DOHH2 (cell line): ENCODE measurements at regions not wholly inside any gene's neighbourhood (a gene's known extent, or its start where the extent isn't known, plus 50 kb on each side); places are given as distances from the start of the nearest gene placed in this dataset.

Experiments used
- H3F3A ChIP-seq: fragments of 200-600 bp; sonication (generic), shearing (Covaris generic); 2 replicates; pipeline ENCODE4 v1.6.0; 2016; ENCODE audit warnings: antibody characterized with exemption, mild to moderate bottlenecking; ENCODE audit not compliant: control insufficient read depth, insufficient read depth
- H3K27ac ChIP-seq: fragments of 200-600 bp; sonication (generic); 2 replicates; pipeline ENCODE4 v1.5.1; 2014; ENCODE audit warnings: low read depth, mild to moderate bottlenecking, low read length, moderate library complexity
- H3K27me3 ChIP-seq: fragments of 200-600 bp; sonication (generic); 2 replicates; pipeline ENCODE4 v1.6.1; 2014; ENCODE audit warnings: mild to moderate bottlenecking, low read length, mixed read lengths; ENCODE audit not compliant: control insufficient read depth
- H3K36me3 ChIP-seq: fragments of 200-600 bp; sonication (generic); 2 replicates; pipeline ENCODE4 v1.6.1; 2014; ENCODE audit warnings: mild to moderate bottlenecking, low read length, moderate library complexity, mixed read lengths; ENCODE audit not compliant: control insufficient read depth
- H3K4me1 ChIP-seq: fragments of 200-600 bp; sonication (generic); 2 replicates; pipeline ENCODE4 v1.6.1; 2014; ENCODE audit warnings: mild to moderate bottlenecking, low read length, mixed read lengths; ENCODE audit not compliant: control insufficient read depth
- H3K4me2 ChIP-seq: fragments of 200-600 bp; sonication (generic); 2 replicates; pipeline ENCODE4 v1.6.0; 2014; ENCODE audit warnings: mild to moderate bottlenecking, low read length, moderate library complexity
- H3K4me3 ChIP-seq: fragments of 200-600 bp; sonication (generic); 2 replicates; pipeline ENCODE4 v1.5.1; 2014; ENCODE audit warnings: mild to moderate bottlenecking, low read length, mixed read lengths
- H3K79me2 ChIP-seq: fragments of 200-600 bp; sonication (generic); 2 replicates; pipeline ENCODE4 v1.6.1; 2014; ENCODE audit warnings: mild to moderate bottlenecking, low read length, mixed read lengths; ENCODE audit not compliant: control insufficient read depth
- H3K9me2 ChIP-seq: fragments of 200-600 bp; sonication (generic); replicated peaks from 2 replicates; pipeline ENCODE4 v1.6.1; 2014; ENCODE audit warnings: mild to moderate bottlenecking, low read length, mixed read lengths; ENCODE audit not compliant: control insufficient read depth
- H3K9me3 ChIP-seq: fragments of 200-600 bp; sonication (generic); 2 replicates; pipeline ENCODE4 v1.6.1; 2014; ENCODE audit warnings: antibody characterized with exemption, low read length, mixed read lengths; ENCODE audit not compliant: control insufficient read depth, insufficient read depth
- H4K20me1 ChIP-seq: fragments of 200-600 bp; sonication (generic); 2 replicates; pipeline ENCODE4 v1.6.0; 2014; ENCODE audit warnings: low read depth, mild to moderate bottlenecking, antibody characterized with exemption, low read length, moderate library complexity; ENCODE audit not compliant: control insufficient read depth, insufficient read depth
- CTCF ChIP-seq: fragments of 200-600 bp; sonication (generic); IDR thresholded peaks from one replicate; pipeline ENCODE4 v1.5.1; 2014; ENCODE audit warnings: antibody characterized with exemption, mild to moderate bottlenecking, low read depth, low read length; ENCODE audit not compliant: poor library complexity, severe bottlenecking
- EZH2phosphoT487 ChIP-seq: fragments of 200-600 bp; sonication (generic); IDR thresholded peaks from 2 replicates; pipeline ENCODE4 v1.6.1; 2017; ENCODE audit warnings: borderline replicate concordance, mild to moderate bottlenecking, antibody characterized with exemption, low read length, moderate library complexity, mixed read lengths

GRCh38 chr3:72085036-72085435, 300.1 kb upstream of the PROK2 start:
- H3K9me2 ChIP-seq, result no peaks in the 10 kb centered on the region
- no peaks in the 10 kb centered on the region for H3K27me3 ChIP-seq
- H3K4me3 ChIP-seq, result peak overlapping the region; percentile 57
- H3K9me3 ChIP-seq, result no peaks in the 10 kb centered on the region
- peaks cover 77% of the 10 kb centered on the region for H3K36me3 ChIP-seq
- peak overlapping the region; percentile 85 for H3K4me2 ChIP-seq
- no peaks in the 10 kb centered on the region for H4K20me1 ChIP-seq
- TF ChIP-seq CTCF (no peak), EZH2phosphoT487 (no peak)
- peaks cover 100% of the 10 kb centered on the region for H3K4me1 ChIP-seq
- H3F3A ChIP-seq, result peaks cover 58% of the 10 kb centered on the region
- peak overlapping the region; percentile 99 for H3K27ac ChIP-seq
- H3K79me2 ChIP-seq, result peaks cover 80% of the 10 kb centered on the region

- Histone ChIP-seq H3K9me3 (no peaks in the 10 kb centered on the region), H3K36me3 (peaks cover 56% of the 10 kb centered on the region), H3K27ac (peak overlapping the region; percentile 99), H3K4me2 (peak overlapping the region; percentile 85), H3F3A (peaks cover 77% of the 10 kb centered on the region), H3K4me3 (peak overlapping the region; percentile 55), H3K79me2 (peaks cover 59% of the 10 kb centered on the region), H3K4me1 (peaks cover 100% of the 10 kb centered on the region), H3K9me2 (no peaks in the 10 kb centered on the region), H3K27me3 (no peaks in the 10 kb centered on the region), H4K20me1 (no peaks in the 10 kb centered on the region)
- TF ChIP-seq EZH2phosphoT487 (no peak), CTCF (no peak)
These were observed 298.0 kb upstream of the PROK2 start for GRCh38 chr3:72082776-72083462.

- Histone ChIP-seq H3K9me2 (no peaks in the 10 kb centered on the region), H3F3A (peaks cover 82% of the 10 kb centered on the region), H3K79me2 (peaks cover 52% of the 10 kb centered on the region), H4K20me1 (no peaks in the 10 kb centered on the region), H3K36me3 (peaks cover 49% of the 10 kb centered on the region), H3K4me2 (peak overlapping the region; percentile 85), H3K27me3 (no peaks in the 10 kb centered on the region), H3K9me3 (no peaks in the 10 kb centered on the region), H3K27ac (peak overlapping the region; percentile 99), H3K4me3 (peak overlapping the region; percentile 55), H3K4me1 (peaks cover 100% of the 10 kb centered on the region)
- TF ChIP-seq EZH2phosphoT487 (no peak), CTCF (no peak)
These were observed 297.3 kb upstream of the PROK2 start for GRCh38 chr3:72082186-72082715.
